ENCODE measurements at regions not wholly inside any gene's neighbourhood (a gene's known extent, or its start where the extent isn't known, plus 50 kb on each side); places are given as distances from the start of the nearest gene placed in this dataset.

- no peak for TF ChIP-seq CTCF (IDR thresholded peaks at IDR 0.05)
- TF ChIP-seq POLR2A (IDR thresholded peaks at IDR 0.05), result no peak
These were observed 59.5 kb upstream of the ERCC6L2 start for GRCh38 chr9:95815961-95816360.

Data from testis (tissue), 2 donors.